Endothelial cell of umbilical vein (primary cell): ENCODE measurements at regions not wholly inside any gene's neighbourhood (a gene's known extent, or its start where the extent isn't known, plus 50 kb on each side); places are given as distances from the start of the nearest gene placed in this dataset.

ENCODE experiments used
- BruUV-seq: library from RNA; stranded (reverse); fragments of 400-500 nt; replicated peaks from 2 replicates; lab custom pipeline; 2021; lab: Mats Ljungman, UMichigan
- CTCF ChIA-PET: fragments of 300-600, 350-600 bp; sonication (Branson Sonifier 250); formaldehyde crosslinking; loops from one replicate; lab custom pipeline; 2021; ENCODE audit warnings: antibody characterized with exemption, inconsistent platforms; lab: Charles Lee
- POLR2A ChIA-PET: fragments of 300-600, 350-600 bp; sonication (Branson Sonifier 250); formaldehyde crosslinking; loops from one replicate; lab custom pipeline; 2021; ENCODE audit warnings: antibody characterized with exemption, inconsistent platforms; lab: Charles Lee
- DNase-seq: peaks from one replicate; pipeline ENCODE4 v3.0.0-alpha.2; 2011; ENCODE audit warnings: low read depth, low spot score
- FAIRE-seq: peaks from 2 replicates; lab custom pipeline; 2011; peaks lifted over from hg19 to GRCh38; lab: Jason Lieb, UNC
- H2AFZ ChIP-seq: 2 replicates; pipeline ENCODE4 v1.6.0; 2012; ENCODE audit warnings: low read depth, low read length, control low read depth, inconsistent platforms
- H3K27ac ChIP-seq: 2 replicates; pipeline ENCODE4 v1.5.1; 2011; ENCODE audit warnings: low read depth, mild to moderate bottlenecking, control low read depth, low read length, moderate library complexity; ENCODE audit not compliant: insufficient read depth
- H3K27me3 ChIP-seq, 2 experiments: 2 replicates each; pipeline versions ENCODE4 v1.6.0 to v1.6.1; 2011; ENCODE audit warnings: low read length in 2 of 2, mixed read lengths in 1 of 2; ENCODE audit not compliant: control insufficient read depth in 2 of 2, insufficient read depth in 2 of 2
- H3K36me3 ChIP-seq, 2 experiments: 2 replicates in 1 of 2; 3 replicates in 1 of 2; pipeline ENCODE4 v1.5.1; 2011; ENCODE audit warnings: low read length in 2 of 2, mild to moderate bottlenecking in 1 of 2, moderate library complexity in 1 of 2; ENCODE audit not compliant: control insufficient read depth in 2 of 2, insufficient read depth in 2 of 2; ENCODE audit errors: extremely low read depth in 1 of 2
- H3K4me1 ChIP-seq: 3 replicates; pipeline ENCODE4 v1.5.1; 2011; ENCODE audit warnings: mild to moderate bottlenecking, low read length; ENCODE audit not compliant: control insufficient read depth, insufficient read depth; ENCODE audit errors: extremely low read depth
- H3K4me2 ChIP-seq: 2 replicates; pipeline ENCODE4 v1.6.1; 2011; ENCODE audit warnings: low read length, control low read depth, mixed read lengths; ENCODE audit not compliant: insufficient read depth
- H3K4me3 ChIP-seq, 3 experiments: fragments of 200-600 bp in 1 of 3; sonication (generic), shearing (Covaris generic) in 1 of 3; replicated peaks in 1 of 3; 2 replicates each; pipeline ENCODE4 v1.5.1; 2011 to 2016; ENCODE audit warnings: control low read depth in 3 of 3, low read length in 3 of 3, mild to moderate bottlenecking in 2 of 3, inconsistent platforms in 1 of 3, low read depth in 1 of 3, moderate library complexity in 1 of 3; ENCODE audit not compliant: insufficient read depth in 1 of 3
- H3K79me2 ChIP-seq: 2 replicates; pipeline ENCODE4 v1.6.0; 2012; ENCODE audit warnings: low read length, inconsistent platforms; ENCODE audit not compliant: control insufficient read depth, insufficient read depth
- H3K9ac ChIP-seq: replicated peaks from 2 replicates; pipeline ENCODE3; 2011; ENCODE audit warnings: low read length, control low read depth; ENCODE audit not compliant: insufficient read depth; ENCODE audit errors: extremely low read depth
- H3K9me1 ChIP-seq: replicated peaks from 3 replicates; pipeline ENCODE4 v1.6.0; 2011; ENCODE audit warnings: mild to moderate bottlenecking, low read length; ENCODE audit not compliant: control insufficient read depth, insufficient read depth; ENCODE audit errors: extremely low read depth
- H3K9me3 ChIP-seq: replicated peaks from 2 replicates; pipeline ENCODE4 v1.5.1; 2012; ENCODE audit warnings: low read length, inconsistent platforms; ENCODE audit not compliant: control insufficient read depth, insufficient read depth
- H4K20me1 ChIP-seq: replicated peaks from 2 replicates; pipeline ENCODE3; 2011; ENCODE audit warnings: mild to moderate bottlenecking, low read length; ENCODE audit not compliant: control insufficient read depth, insufficient read depth; ENCODE audit errors: extremely low read depth
- EZH2 ChIP-seq: IDR thresholded peaks from 2 replicates; pipeline ENCODE4 v1.6.1; 2012; ENCODE audit warnings: borderline replicate concordance, low read depth, mild to moderate bottlenecking, moderate library complexity, low read length, inconsistent platforms; ENCODE audit not compliant: severe bottlenecking
- FOS ChIP-seq: IDR thresholded peaks from 2 replicates; pipeline ENCODE4 v1.6.1; 2011; ENCODE audit warnings: mild to moderate bottlenecking, low read length, moderate library complexity, borderline replicate concordance; ENCODE audit not compliant: insufficient read depth
- GATA2 ChIP-seq: IDR thresholded peaks from 2 replicates; pipeline ENCODE4 v1.7.0; 2011; ENCODE audit warnings: low read depth, mild to moderate bottlenecking, moderate library complexity, mixed read lengths, low read length; ENCODE audit not compliant: insufficient read length, insufficient read depth
- JUN ChIP-seq: IDR thresholded peaks from 2 replicates; pipeline ENCODE4 v1.6.1; 2011; ENCODE audit warnings: borderline replicate concordance, low read depth; ENCODE audit not compliant: insufficient read length, insufficient read depth
- MAX ChIP-seq: IDR thresholded peaks from 2 replicates; pipeline ENCODE4 v1.6.1; 2011; ENCODE audit not compliant: insufficient read depth, insufficient read length
- MYC ChIP-seq: IDR thresholded peaks from one replicate; pipeline ENCODE4 v1.6.1; 2011; ENCODE audit warnings: mild to moderate bottlenecking, low read depth, low read length
- POLR2A ChIP-seq: IDR thresholded peaks from 2 replicates; pipeline ENCODE4 v1.6.1; 2012; ENCODE audit warnings: low read depth, mild to moderate bottlenecking, control low read depth, low read length
- POLR2AphosphoS5 ChIP-seq: IDR thresholded peaks from 2 replicates; pipeline ENCODE4 v1.6.1; 2012; ENCODE audit warnings: low read depth, mild to moderate bottlenecking, control low read depth, low read length, moderate library complexity; ENCODE audit not compliant: insufficient read depth
- dilution Hi-C: fragments of 300-500 bp; cut with MboI; formaldehyde crosslinking; loops from one replicate; pipeline ENCODE4 v1.15.0; 2019; ENCODE audit warnings: low sequenced_read_pairs; ENCODE audit not compliant: extremely low pct_ligation_motif_present
- intact Hi-C: fragments of 100-400 bp; cut with micrococcal nuclease; formaldehyde crosslinking; loops from one replicate; pipeline ENCODE4 v1.10.0; 2022
- TF ChIP-seq, protein P1 (sequence below), 2 donors: IDR thresholded peaks; 1 replicate in 1 of 2; 2 replicates in 1 of 2; pipeline ENCODE4 v1.5.1; 2011; ENCODE audit warnings: low read length in 2 of 2, mild to moderate bottlenecking in 2 of 2, moderate library complexity in 2 of 2, control low read depth in 1 of 2, inconsistent platforms in 1 of 2, low read depth in 1 of 2; ENCODE audit not compliant: insufficient read depth in 1 of 2; ENCODE audit errors: extremely low read depth in 1 of 2

DNA sequence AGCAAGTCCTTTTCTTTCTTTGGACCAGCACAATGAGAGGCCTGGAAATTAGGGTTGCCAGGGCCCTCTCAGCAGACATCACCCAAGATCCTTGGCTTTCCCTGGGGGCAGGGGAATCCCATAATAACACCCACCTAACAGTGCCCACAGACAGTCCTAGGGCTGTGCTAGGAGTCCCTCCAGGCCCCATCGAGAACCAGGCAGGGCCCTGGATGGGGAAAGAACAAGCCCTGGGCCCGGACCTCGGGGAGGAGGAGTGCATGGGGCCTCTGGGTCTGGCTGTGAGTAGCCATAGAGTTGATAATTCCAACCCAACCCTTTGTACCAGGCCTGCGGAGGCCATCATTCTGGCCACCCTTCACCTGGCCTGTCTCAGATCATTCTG, 201.2 kb upstream of the ZMIZ1 start:
- TF ChIP-seq FOS (no peak), POLR2AphosphoS5 (no peak), MAX (no peak), EZH2 (no peak), MYC (no peak), POLR2A (no peak), GATA2 (no peak), JUN (no peak)
- TF ChIP-seq, protein P1, sequence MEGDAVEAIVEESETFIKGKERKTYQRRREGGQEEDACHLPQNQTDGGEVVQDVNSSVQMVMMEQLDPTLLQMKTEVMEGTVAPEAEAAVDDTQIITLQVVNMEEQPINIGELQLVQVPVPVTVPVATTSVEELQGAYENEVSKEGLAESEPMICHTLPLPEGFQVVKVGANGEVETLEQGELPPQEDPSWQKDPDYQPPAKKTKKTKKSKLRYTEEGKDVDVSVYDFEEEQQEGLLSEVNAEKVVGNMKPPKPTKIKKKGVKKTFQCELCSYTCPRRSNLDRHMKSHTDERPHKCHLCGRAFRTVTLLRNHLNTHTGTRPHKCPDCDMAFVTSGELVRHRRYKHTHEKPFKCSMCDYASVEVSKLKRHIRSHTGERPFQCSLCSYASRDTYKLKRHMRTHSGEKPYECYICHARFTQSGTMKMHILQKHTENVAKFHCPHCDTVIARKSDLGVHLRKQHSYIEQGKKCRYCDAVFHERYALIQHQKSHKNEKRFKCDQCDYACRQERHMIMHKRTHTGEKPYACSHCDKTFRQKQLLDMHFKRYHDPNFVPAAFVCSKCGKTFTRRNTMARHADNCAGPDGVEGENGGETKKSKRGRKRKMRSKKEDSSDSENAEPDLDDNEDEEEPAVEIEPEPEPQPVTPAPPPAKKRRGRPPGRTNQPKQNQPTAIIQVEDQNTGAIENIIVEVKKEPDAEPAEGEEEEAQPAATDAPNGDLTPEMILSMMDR (IDR thresholded peaks at IDR 0.05; ENCODE audit: extremely low read depth in 1 of 2, insufficient read depth in 1 of 2, low read depth in 1 of 2, low read length in 2 of 2): no peak
- no peak overlapping the region for H2AFZ ChIP-seq
- H3K4me3 ChIP-seq: no peak overlapping the region
- H3K9ac ChIP-seq: no peak overlapping the region
- intact Hi-C loops: no loop called here
- no peak overlapping the region for H3K4me2 ChIP-seq
- ChIA-PET POLR2A (no interaction called here), CTCF (no interaction called here)
- no peaks in the 10 kb centered on the region for H3K4me1 ChIP-seq
- no peaks in the 10 kb centered on the region for H3K79me2 ChIP-seq
- no peak for DNase-seq
- dilution Hi-C loops: no loop called here
- no peaks in the 10 kb centered on the region for H3K9me3 ChIP-seq
- H3K9me1 ChIP-seq: no peaks in the 10 kb centered on the region
- no peak overlapping the region for H3K27ac ChIP-seq
- no peak for FAIRE-seq
- H4K20me1 ChIP-seq: no peaks in the 10 kb centered on the region
- no TSS peak for BruUV-seq
- peaks cover 0 to 2% of the 10 kb centered on the region in 2 experiments for H3K27me3 ChIP-seq
- no peaks in the 10 kb centered on the region for H3K36me3 ChIP-seq
